ENCODE measurements at regions not wholly inside any gene's neighbourhood (a gene's known extent, or its start where the extent isn't known, plus 50 kb on each side); places are given as distances from the start of the nearest gene placed in this dataset.

DNA sequence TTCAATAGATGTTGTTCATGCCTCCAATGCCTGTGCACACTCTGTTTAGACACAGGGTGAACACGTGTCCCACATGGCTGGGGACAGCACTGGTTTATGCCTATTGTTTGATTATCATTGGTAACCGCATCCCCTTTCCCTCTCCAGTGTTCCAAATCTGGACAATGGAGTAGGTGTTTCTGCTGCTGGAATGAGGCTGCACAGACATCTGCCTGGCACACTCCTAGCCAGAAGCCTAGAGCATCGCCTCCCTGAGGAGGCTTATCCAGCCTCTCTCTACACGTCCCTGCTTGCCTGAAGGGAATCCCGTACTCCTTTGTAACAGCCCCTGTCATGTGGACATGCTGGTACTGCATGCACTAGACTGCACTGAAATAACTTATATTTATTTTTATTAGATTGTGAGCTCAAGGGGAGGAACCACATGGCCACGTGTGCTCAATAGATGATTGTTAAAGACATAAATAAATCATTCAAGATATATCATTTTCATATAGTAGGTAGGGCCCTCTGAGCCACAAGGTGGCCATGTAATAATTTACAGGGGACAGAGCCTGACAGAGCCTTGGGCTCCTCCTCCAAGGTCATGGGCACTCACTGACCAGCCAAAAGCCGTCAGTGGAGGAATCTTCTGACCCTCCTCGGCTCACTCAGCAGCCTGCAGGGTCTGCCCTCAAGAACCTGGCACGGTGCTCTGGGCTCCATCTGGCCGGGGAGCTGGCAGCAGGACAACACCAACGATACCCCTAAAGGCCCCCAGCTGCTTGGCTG is 310.9 kb upstream of the ZNF32 start:
- no peak for DNase-seq

GRCh38 chr10:43958964-43959363 is 310.3 kb upstream of the ZNF32 start:
- no peak for DNase-seq

- no peak for DNase-seq
These were observed 309.4 kb upstream of the ZNF32 start for GRCh38 chr10:43958071-43958432.

DNA sequence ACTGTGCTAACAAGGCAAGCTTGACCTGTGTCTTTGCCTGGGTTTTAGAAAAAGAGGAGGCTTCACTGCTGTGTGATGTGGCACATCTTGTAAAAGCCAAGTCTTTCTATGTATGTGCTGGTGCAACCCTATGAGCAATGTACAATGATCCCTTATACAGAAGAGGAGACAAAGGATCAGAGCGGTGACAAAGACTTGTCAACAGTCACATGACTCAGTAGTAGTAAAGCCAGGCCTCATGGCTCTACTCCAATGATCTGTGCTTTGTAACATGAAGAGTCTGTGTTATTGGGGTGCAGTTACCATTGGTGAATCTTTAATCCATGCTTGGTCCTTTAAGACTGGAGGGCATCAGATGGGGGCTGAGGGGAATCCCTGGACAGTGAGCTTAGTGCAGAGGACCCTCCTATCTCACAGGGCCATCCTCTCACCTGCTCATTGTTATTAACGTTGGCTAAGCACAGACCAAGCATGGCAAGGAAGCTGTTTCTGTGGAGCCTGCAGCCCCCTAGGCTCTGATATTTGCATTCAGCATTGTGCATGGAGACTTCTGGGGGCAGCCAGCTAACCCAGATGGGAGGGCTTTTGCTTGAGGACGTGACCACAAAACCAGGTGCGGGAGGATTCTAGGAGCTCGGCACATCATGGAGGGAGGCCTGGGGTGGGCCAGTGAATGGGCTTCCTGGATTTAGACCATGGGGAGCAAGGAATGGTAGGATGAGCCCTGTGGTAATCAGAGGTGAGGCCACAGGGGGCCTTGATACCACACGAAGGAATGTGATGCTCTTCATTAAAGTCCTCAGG is 308.8 kb upstream of the ZNF32 start:
- DNase-seq, result no peak

- DNase-seq, result no peak
These were observed 307.3 kb upstream of the ZNF32 start for GRCh38 chr10:43955978-43956377.

- DNase-seq, result no peak
These were observed 306.4 kb upstream of the ZNF32 start for GRCh38 chr10:43955002-43955596.

- DNase-seq, result no peak
These were observed 305.0 kb upstream of the ZNF32 start for GRCh38 chr10:43953672-43954071.

GRCh38 chr10:43952760-43953159 is 304.1 kb upstream of the ZNF32 start:
- no peak for DNase-seq

GRCh38 chr10:43949351-43949750 is 300.7 kb upstream of the ZNF32 start:
- no peak for DNase-seq

GRCh38 chr10:43946445-43946844 is 297.8 kb upstream of the ZNF32 start:
- DNase-seq, result no peak

GRCh38 chr10:43945908-43946307 is 297.2 kb upstream of the ZNF32 start:
- DNase-seq, result no peak

- DNase-seq, result no peak
These were observed 296.5 kb upstream of the ZNF32 start for GRCh38 chr10:43945094-43945730.

DNA sequence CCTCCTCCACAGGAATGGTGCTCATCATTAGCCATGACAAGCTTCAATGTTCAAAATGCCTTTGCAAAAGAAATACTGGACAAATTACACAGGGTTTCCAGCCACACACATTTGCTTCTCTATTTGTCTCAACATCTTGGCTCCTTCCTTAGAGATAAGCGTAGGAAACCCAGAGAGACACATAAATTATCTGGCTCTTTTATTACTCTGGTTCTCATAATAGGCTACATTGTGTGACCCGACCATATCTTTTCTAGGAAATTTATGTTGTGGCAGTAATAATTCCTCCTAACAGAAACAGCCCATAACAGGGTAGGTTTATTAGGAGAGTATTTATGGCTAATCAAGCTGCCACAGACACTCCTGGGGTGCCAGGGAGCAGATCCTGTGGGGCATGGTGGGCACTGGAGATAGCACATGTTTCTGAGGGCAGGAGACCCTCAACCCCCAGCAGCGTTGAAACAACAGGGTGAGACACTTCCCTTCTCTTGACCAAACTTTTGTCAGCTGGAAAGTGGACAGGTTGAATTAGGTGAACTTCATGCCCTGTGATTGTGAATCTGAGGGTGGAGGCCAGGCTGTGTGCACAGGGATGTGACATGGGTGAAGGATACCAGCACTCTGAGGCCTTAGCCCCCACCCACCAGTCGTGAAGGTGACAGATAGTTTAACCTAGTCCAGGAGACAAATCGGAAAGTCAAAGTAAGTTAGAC is 295.9 kb upstream of the ZNF32 start:
- no peak for DNase-seq

GRCh38 chr10:43943818-43944360 is 295.2 kb upstream of the ZNF32 start:
- no peak for DNase-seq

DNA sequence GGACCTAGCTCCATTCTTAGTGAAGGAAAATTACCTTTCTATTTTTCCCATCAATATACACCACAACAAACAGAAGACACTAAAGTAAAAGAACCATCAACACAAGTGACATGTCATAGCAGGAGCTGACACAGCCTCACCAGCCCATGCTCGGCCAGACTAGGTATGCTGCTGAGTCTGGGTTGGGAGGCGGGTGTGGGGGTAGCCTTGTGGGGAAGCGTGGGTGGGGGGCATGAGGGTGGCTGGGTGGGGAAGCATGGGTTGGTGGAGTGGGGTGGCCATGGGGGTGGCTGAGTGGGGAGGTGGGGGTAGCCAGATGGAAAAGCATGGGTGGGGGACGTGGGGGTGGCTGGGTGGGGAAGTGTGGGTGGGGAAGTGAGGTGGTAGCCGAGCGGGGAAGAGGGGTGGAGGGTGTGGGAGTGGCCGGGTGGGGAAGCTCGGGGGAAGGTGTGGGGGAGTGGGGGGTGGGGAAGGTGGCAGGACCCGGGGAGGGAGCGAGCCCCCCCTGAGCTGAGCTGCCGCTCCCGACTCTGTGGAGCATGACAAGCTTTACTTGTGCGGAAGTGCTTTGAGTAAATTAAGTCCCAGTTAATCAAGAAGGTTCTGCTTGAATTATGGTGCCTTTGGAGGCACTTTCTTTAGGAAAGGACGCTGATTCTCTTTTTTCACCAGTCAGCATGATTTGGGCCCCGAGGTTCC is 294.6 kb upstream of the ZNF32 start:
- DNase-seq, result no peak

GRCh38 chr10:43942096-43942850 is 293.6 kb upstream of the ZNF32 start:
- DNase-seq, result no peak

DNA sequence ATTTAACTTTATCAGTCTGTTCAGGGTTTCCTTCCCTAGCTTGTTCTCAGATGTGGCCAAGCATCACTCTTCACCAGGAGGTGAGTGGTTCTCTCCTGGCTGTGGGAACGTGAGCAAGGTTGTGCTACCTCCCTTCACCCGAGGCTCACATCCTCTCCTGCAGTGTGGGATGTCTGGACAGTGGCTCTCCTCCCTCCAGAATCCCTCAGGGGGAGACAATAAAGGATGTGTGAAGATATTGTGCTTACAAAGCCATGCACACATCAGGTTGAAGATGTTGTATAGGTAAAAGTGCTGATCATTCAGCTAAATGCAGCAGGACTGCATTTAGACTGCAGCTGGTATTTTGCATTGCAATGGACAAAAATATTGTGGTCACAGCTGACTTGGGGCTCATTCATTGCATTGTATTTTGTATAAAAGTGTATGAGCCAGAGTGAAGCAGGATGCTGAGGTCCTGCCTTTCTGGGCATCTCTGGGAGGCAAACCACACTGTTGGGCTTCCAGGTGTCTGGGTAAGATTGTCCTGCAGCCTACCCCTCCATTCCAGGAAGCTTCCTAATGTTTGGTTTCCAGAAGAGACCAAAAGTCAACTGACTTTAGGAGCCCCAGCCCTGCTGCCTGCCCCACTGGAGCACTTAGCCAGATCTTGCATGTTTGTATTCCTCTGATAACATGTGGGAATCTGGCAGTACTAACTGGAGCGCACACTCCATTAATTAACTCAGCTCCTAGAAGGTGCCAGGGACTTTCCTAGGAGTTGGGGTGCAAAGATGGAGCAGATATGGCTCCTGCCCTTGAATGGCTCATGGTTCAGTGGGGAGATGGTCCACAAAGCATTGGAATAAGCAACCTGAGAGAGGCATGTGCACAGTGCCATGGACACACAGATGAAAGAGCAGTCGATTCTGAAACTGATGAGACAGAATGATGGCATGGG is 292.5 kb upstream of the ZNF32 start:
- DNase-seq, result no peak

Data from hypothalamus (tissue), 51 donors.